H9 (cell line): ENCODE measurements at regions not wholly inside any gene's neighbourhood (a gene's known extent, or its start where the extent isn't known, plus 50 kb on each side); places are given as distances from the start of the nearest gene placed in this dataset.

ENCODE experiments used
- DNase-seq: peaks from one replicate; pipeline ENCODE4 v3.0.0-alpha.2; 2017
- H2AFZ ChIP-seq: one replicate; pipeline ENCODE4 v1.6.1; 2013; ENCODE audit warnings: mild to moderate bottlenecking, low read length, control low read depth, moderate library complexity
- H2AK5ac ChIP-seq: 2 replicates; pipeline ENCODE4 v1.6.1; 2013; ENCODE audit warnings: low read length, control low read depth, mixed read lengths; ENCODE audit not compliant: insufficient read length
- H2BK120ac ChIP-seq: one replicate; pipeline ENCODE4 v1.6.1; 2013; ENCODE audit warnings: low read depth, mild to moderate bottlenecking, low read length, control low read depth, inconsistent platforms; ENCODE audit not compliant: poor library complexity, severe bottlenecking
- H2BK12ac ChIP-seq: 2 replicates; pipeline ENCODE4 v1.6.1; 2013; ENCODE audit warnings: low read length, control low read depth, mixed read lengths, low read depth; ENCODE audit not compliant: insufficient read length
- H2BK15ac ChIP-seq: 2 replicates; pipeline ENCODE4 v1.6.1; 2013; ENCODE audit warnings: low read depth, low read length, control low read depth
- H2BK20ac ChIP-seq: one replicate; pipeline ENCODE4 v1.6.1; 2013; ENCODE audit warnings: low read depth, mild to moderate bottlenecking, low read length, control low read depth, inconsistent platforms; ENCODE audit not compliant: poor library complexity, severe bottlenecking
- H2BK5ac ChIP-seq: 2 replicates; pipeline ENCODE4 v1.6.1; 2013; ENCODE audit warnings: low read length, control low read depth, mixed read lengths; ENCODE audit not compliant: insufficient read length
- H3K14ac ChIP-seq: 2 replicates; pipeline ENCODE4 v1.6.1; 2013; ENCODE audit warnings: low read length, control low read depth; ENCODE audit not compliant: insufficient read depth
- H3K18ac ChIP-seq: 2 replicates; pipeline ENCODE4 v1.6.1; 2013; ENCODE audit warnings: low read depth, mild to moderate bottlenecking, mixed read lengths, low read length, control low read depth; ENCODE audit not compliant: insufficient read length
- H3K23ac ChIP-seq: 2 replicates; pipeline ENCODE4 v1.6.1; 2013; ENCODE audit warnings: low read length, control low read depth, mixed read lengths, low read depth; ENCODE audit not compliant: insufficient read length
- H3K23me2 ChIP-seq: 2 replicates; pipeline ENCODE4 v1.6.1; 2013; ENCODE audit warnings: low read depth, mild to moderate bottlenecking, mixed read lengths, low read length, control low read depth; ENCODE audit not compliant: insufficient read length, poor library complexity, severe bottlenecking
- H3K27ac ChIP-seq: 2 replicates; pipeline ENCODE4 v1.5.1; 2013; ENCODE audit warnings: low read length, control low read depth, mixed read lengths, low read depth; ENCODE audit not compliant: insufficient read length
- H3K27me3 ChIP-seq: 2 replicates; pipeline ENCODE4 v1.6.1; 2013; ENCODE audit warnings: low read length, control low read depth, inconsistent platforms; ENCODE audit not compliant: insufficient read depth
- H3K4ac ChIP-seq: 2 replicates; pipeline ENCODE4 v1.6.1; 2013; ENCODE audit warnings: low read depth, mild to moderate bottlenecking, control low read depth, inconsistent platforms, low read length, moderate library complexity
- H3K4me1 ChIP-seq: 2 replicates; pipeline ENCODE4 v1.6.1; 2013; ENCODE audit warnings: low read length, control low read depth, inconsistent platforms; ENCODE audit not compliant: insufficient read depth
- H3K4me2 ChIP-seq: 2 replicates; pipeline ENCODE4 v1.6.1; 2013; ENCODE audit warnings: low read length, control low read depth, mixed read lengths; ENCODE audit not compliant: insufficient read length, insufficient read depth
- H3K56ac ChIP-seq: 2 replicates; pipeline ENCODE4 v1.6.1; 2013; ENCODE audit warnings: low read depth, mild to moderate bottlenecking, mixed read lengths, low read length, control low read depth; ENCODE audit not compliant: insufficient read length
- H3K79me1 ChIP-seq: 2 replicates; pipeline ENCODE4 v1.6.1; 2013; ENCODE audit warnings: low read depth, mild to moderate bottlenecking, moderate library complexity, low read length, control low read depth, inconsistent platforms; ENCODE audit not compliant: insufficient read depth, poor library complexity, severe bottlenecking
- H3K79me2 ChIP-seq: 2 replicates; pipeline ENCODE4 v1.6.1; 2013; ENCODE audit warnings: low read length, control low read depth, inconsistent platforms; ENCODE audit not compliant: insufficient read depth
- H3K9ac ChIP-seq: 2 replicates; pipeline ENCODE4 v1.6.1; 2013; ENCODE audit warnings: low read length, control low read depth, mixed read lengths; ENCODE audit not compliant: insufficient read length; ENCODE audit errors: extremely low read depth
- H3K9me3 ChIP-seq: one replicate; pipeline ENCODE4 v1.6.1; 2013; ENCODE audit warnings: low read depth, low read length, inconsistent platforms; ENCODE audit not compliant: control insufficient read depth
- H3T11ph ChIP-seq: one replicate; pipeline ENCODE4 v1.6.1; 2013; ENCODE audit warnings: mild to moderate bottlenecking, low read length, control low read depth, inconsistent platforms
- H4K20me1 ChIP-seq: one replicate; pipeline ENCODE4 v1.6.1; 2013; ENCODE audit not compliant: control insufficient read depth, insufficient read length, insufficient read depth
- H4K5ac ChIP-seq: 2 replicates; pipeline ENCODE4 v1.6.1; 2013; ENCODE audit warnings: low read depth, mild to moderate bottlenecking, mixed read lengths, low read length, control low read depth; ENCODE audit not compliant: insufficient read length
- H4K8ac ChIP-seq: replicated peaks from 2 replicates; pipeline ENCODE4 v1.6.1; 2013; ENCODE audit warnings: low read length, control low read depth, mixed read lengths, low read depth; ENCODE audit not compliant: insufficient read length
- H4K91ac ChIP-seq: 2 replicates; pipeline ENCODE4 v1.6.1; 2013; ENCODE audit warnings: low read depth, mild to moderate bottlenecking, moderate library complexity, mixed read lengths, low read length, control low read depth; ENCODE audit not compliant: insufficient read length
- H3K27ac Mint-ChIP-seq, 3 experiments: 2 replicates in 2 of 3; 3 replicates in 1 of 3; pipeline ENCODE4 v1.8.0; 2020 to 2021; ENCODE audit warnings: mixed read lengths in 3 of 3, mild to moderate bottlenecking in 1 of 3, moderate library complexity in 1 of 3
- H3K27me3 Mint-ChIP-seq: 2 replicates; pipeline ENCODE4 v1.8.0; 2021; ENCODE audit warnings: low read depth, mild to moderate bottlenecking, moderate library complexity, mixed read lengths
- H3K36me3 Mint-ChIP-seq, 3 experiments: 2 replicates in 2 of 3; 3 replicates in 1 of 3; pipeline ENCODE4 v1.8.0; 2020 to 2021; ENCODE audit warnings: low read depth in 3 of 3, mixed read lengths in 3 of 3; ENCODE audit not compliant: insufficient read depth in 1 of 3
- H3K4me1 Mint-ChIP-seq, 2 experiments: 2 replicates each; pipeline ENCODE4 v1.8.0; 2020; ENCODE audit warnings: mixed read lengths in 2 of 2
- H3K4me3 Mint-ChIP-seq, 2 experiments: 2 replicates in 1 of 2; 3 replicates in 1 of 2; pipeline ENCODE4 v1.8.0; 2020 to 2021; ENCODE audit warnings: mild to moderate bottlenecking in 2 of 2, mixed read lengths in 2 of 2, moderate library complexity in 1 of 2
- H3K9me3 Mint-ChIP-seq, 2 experiments: 2 replicates in 1 of 2; 3 replicates in 1 of 2; pipeline ENCODE4 v1.8.0; 2020; ENCODE audit warnings: mild to moderate bottlenecking in 2 of 2, mixed read lengths in 2 of 2, moderate library complexity in 1 of 2
- WGBS: extraction: QIAGEN DNeasy Blood & Tissue Kit; methylation state at CpG from one replicate; pipeline ENCODE4 v1.1.7; 2013; ENCODE audit warnings: missing lambda C conversion rate, low lambda C conversion rate, mixed read lengths; ENCODE audit not compliant: insufficient read length; ENCODE audit errors: extremely low coverage; 5-methylcytosine and 5-hydroxymethylcytosine counted together
- TF ChIP-seq, protein P1 (sequence below): fragments of 200-600 bp; sonication (generic); conservative IDR thresholded peaks from 3 replicates; pipeline ENCODE4 v1.8.0; 2021; ENCODE audit warnings: antibody characterized with exemption, mild to moderate bottlenecking

DNA sequence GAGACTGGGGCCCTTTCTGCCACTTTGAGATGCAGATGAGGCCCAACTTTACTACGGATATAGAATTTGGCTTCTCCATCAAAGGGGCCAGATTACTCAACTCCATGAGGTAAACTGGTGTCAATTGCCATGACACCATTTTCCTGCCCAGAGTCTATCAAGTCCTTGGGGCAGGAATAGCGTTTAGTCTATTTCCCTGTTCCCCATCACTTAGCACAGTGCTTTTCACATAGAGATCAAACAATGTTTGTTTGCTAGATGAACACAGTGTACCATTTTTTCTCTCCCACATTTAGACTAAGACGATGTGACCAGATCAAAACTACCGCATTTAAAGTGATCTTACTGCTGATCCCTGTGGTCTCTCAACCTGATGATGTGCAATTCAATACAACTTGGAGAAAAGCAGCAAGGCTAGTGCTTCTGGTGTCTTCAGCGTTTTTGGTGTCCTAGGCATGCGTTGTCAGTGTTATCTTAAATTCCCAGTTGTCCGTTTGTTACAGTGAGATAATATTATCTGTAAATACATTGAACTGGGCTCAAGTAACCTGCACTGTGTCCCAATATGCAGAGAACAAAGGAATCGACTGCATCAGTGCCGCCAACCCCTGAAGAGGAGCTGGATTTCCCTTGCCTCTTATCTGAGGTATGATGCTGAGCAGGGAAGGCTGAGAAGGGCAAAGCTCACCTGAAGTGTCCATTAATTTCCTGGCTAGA lies 446.2 kb downstream of the PLK2 start:
- H3K23me2 ChIP-seq, result no peaks in the 10 kb centered on the region
- TF ChIP-seq, protein P1, sequence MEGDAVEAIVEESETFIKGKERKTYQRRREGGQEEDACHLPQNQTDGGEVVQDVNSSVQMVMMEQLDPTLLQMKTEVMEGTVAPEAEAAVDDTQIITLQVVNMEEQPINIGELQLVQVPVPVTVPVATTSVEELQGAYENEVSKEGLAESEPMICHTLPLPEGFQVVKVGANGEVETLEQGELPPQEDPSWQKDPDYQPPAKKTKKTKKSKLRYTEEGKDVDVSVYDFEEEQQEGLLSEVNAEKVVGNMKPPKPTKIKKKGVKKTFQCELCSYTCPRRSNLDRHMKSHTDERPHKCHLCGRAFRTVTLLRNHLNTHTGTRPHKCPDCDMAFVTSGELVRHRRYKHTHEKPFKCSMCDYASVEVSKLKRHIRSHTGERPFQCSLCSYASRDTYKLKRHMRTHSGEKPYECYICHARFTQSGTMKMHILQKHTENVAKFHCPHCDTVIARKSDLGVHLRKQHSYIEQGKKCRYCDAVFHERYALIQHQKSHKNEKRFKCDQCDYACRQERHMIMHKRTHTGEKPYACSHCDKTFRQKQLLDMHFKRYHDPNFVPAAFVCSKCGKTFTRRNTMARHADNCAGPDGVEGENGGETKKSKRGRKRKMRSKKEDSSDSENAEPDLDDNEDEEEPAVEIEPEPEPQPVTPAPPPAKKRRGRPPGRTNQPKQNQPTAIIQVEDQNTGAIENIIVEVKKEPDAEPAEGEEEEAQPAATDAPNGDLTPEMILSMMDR, result no peak
- Mint-ChIP-seq H3K27me3 (no peaks in the 10 kb centered on the region), H3K36me3 (no peaks in the 10 kb centered on the region), H3K4me1 (peaks cover 4 to 5% of the 10 kb centered on the region in 2 experiments; a peak in 3 of 4 replicates), H3K27ac (no peak overlapping the region), H3K4me3 (no peak overlapping the region), H3K9me3 (no peaks in the 10 kb centered on the region)
- no peaks in the 10 kb centered on the region for H3K79me2 ChIP-seq
- no peaks in the 10 kb centered on the region for H3K79me1 ChIP-seq
- no peak overlapping the region for H3K14ac ChIP-seq
- no peak overlapping the region for H4K91ac ChIP-seq
- no peak overlapping the region for H2BK15ac ChIP-seq
- H3K4ac ChIP-seq, result no peak overlapping the region
- no peak overlapping the region for H3K18ac ChIP-seq
- no peak overlapping the region for H3K9ac ChIP-seq
- no peaks in the 10 kb centered on the region for H3K27me3 ChIP-seq
- no peaks in the 10 kb centered on the region; the same call in 1 of the 2 replicates for H3K4me1 ChIP-seq
- no peak overlapping the region for H4K8ac ChIP-seq
- no peak overlapping the region for H2BK120ac ChIP-seq
- H3T11ph ChIP-seq, result no peak overlapping the region
- H2BK5ac ChIP-seq, result no peak overlapping the region
- H2BK20ac ChIP-seq, result no peak overlapping the region
- H4K20me1 ChIP-seq, result no peaks in the 10 kb centered on the region
- H3K23ac ChIP-seq, result no peak overlapping the region
- H4K5ac ChIP-seq, result no peak overlapping the region
- H3K27ac ChIP-seq, result no peak overlapping the region
- no peak for DNase-seq
- no CpG with 5 or more reads among the region's 9 CpGs for WGBS
- no peaks in the 10 kb centered on the region for H3K9me3 ChIP-seq
- H2BK12ac ChIP-seq, result no peak overlapping the region
- no peak overlapping the region for H3K4me2 ChIP-seq
- no peak overlapping the region for H2AK5ac ChIP-seq
- H3K56ac ChIP-seq, result no peak overlapping the region
- H2AFZ ChIP-seq, result no peak overlapping the region
